ENCODE measurements at regions not wholly inside any gene's neighbourhood (a gene's known extent, or its start where the extent isn't known, plus 50 kb on each side); places are given as distances from the start of the nearest gene placed in this dataset.

- no peak for TF ChIP-seq CTCF (conservative IDR thresholded peaks at IDR 0.05 in 1 of 2, IDR thresholded peaks at IDR 0.05 in 1 of 2; ENCODE audit: extremely low read depth in 1 of 2, insufficient read depth in 1 of 2, low read depth in 1 of 2, low read length in 2 of 2)
- no peak for TF ChIP-seq EZH2 (IDR thresholded peaks at IDR 0.05; ENCODE audit: borderline replicate concordance, low read length)
Measured at GRCh38 chrX:79094075-79094832, 50.2 kb upstream of the GPR174 start.
